H1 (cell line): ENCODE measurements at regions not wholly inside any gene's neighbourhood (a gene's known extent, or its start where the extent isn't known, plus 50 kb on each side); places are given as distances from the start of the nearest gene placed in this dataset.
"Not testable (repeated sequence)": the region's sequence is repeated elsewhere in the genome, so short reads cannot be mapped to it uniquely, and the experiment has no call there.

Source experiments
- ASH2L ChIP-seq: fragments of 200-600, 300-600 bp; sonication (generic); IDR thresholded peaks from one replicate; pipeline ENCODE4 v1.7.1; 2017; ENCODE audit warnings: low read length
- CEBPB ChIP-seq: IDR thresholded peaks from 2 replicates; pipeline ENCODE4 v1.6.1; 2012; ENCODE audit warnings: low read depth, low read length
- CHD2 ChIP-seq: IDR thresholded peaks from 2 replicates; pipeline ENCODE4 v1.6.1; 2012; ENCODE audit warnings: low read length, improper control_type of control experiment
- CTCF ChIP-seq, 3 experiments: IDR thresholded peaks; 1 replicate in 2 of 3; 2 replicates in 1 of 3; pipeline versions ENCODE4 v1.5.1 to v1.6.1; 2011; ENCODE audit warnings: low read length in 3 of 3, mild to moderate bottlenecking in 3 of 3, inconsistent platforms in 2 of 3, low read depth in 1 of 3, moderate library complexity in 1 of 3; ENCODE audit not compliant: insufficient read depth in 1 of 3; ENCODE audit errors: control extremely low read depth in 1 of 3
- EZH2 ChIP-seq: fragments of 200-600 bp; sonication (generic); IDR thresholded peaks from 2 replicates; pipeline ENCODE4 v1.7.1; 2012; ENCODE audit warnings: low read depth, mild to moderate bottlenecking, moderate library complexity, low read length, inconsistent platforms; ENCODE audit not compliant: severe bottlenecking
- JUN ChIP-seq: IDR thresholded peaks from 2 replicates; pipeline ENCODE4 v1.6.1; 2011; ENCODE audit warnings: low read depth, mild to moderate bottlenecking, improper control_type of control experiment, low read length
- KDM1A ChIP-seq: fragments of 200-600, 300-600 bp; sonication (generic); IDR thresholded peaks from 2 replicates; pipeline ENCODE4 v1.7.1; 2016; ENCODE audit warnings: mild to moderate bottlenecking, low read length, borderline replicate concordance
- POLR2A ChIP-seq, 2 experiments: IDR thresholded peaks; 1 replicate in 1 of 2; 2 replicates in 1 of 2; pipeline ENCODE4 v1.6.1; 2011; ENCODE audit warnings: low read depth in 2 of 2, low read length in 2 of 2, mild to moderate bottlenecking in 2 of 2; ENCODE audit errors: control extremely low read depth in 1 of 2
- POLR2AphosphoS5 ChIP-seq: IDR thresholded peaks from 2 replicates; pipeline ENCODE4 v1.6.1; 2011; ENCODE audit warnings: low read depth, low read length
- RFX5 ChIP-seq: IDR thresholded peaks from 2 replicates; pipeline ENCODE4 v1.6.1; 2011; ENCODE audit warnings: low read depth, low read length, improper control_type of control experiment, borderline replicate concordance
- RXRA ChIP-seq: IDR thresholded peaks from 2 replicates; pipeline ENCODE4 v1.6.1; 2011; ENCODE audit warnings: low read depth, mild to moderate bottlenecking, low read length, moderate library complexity; ENCODE audit not compliant: insufficient read depth
- SIX5 ChIP-seq: IDR thresholded peaks from 2 replicates; pipeline ENCODE4 v1.6.1; 2011; ENCODE audit warnings: mild to moderate bottlenecking, low read depth, low read length
- SP1 ChIP-seq: IDR thresholded peaks from 2 replicates; pipeline ENCODE4 v1.6.1; 2011; ENCODE audit warnings: low read depth, low read length
- TAF1 ChIP-seq: IDR thresholded peaks from 2 replicates; pipeline ENCODE4 v1.6.1; 2011; ENCODE audit warnings: mild to moderate bottlenecking, low read depth, low read length

DNA sequence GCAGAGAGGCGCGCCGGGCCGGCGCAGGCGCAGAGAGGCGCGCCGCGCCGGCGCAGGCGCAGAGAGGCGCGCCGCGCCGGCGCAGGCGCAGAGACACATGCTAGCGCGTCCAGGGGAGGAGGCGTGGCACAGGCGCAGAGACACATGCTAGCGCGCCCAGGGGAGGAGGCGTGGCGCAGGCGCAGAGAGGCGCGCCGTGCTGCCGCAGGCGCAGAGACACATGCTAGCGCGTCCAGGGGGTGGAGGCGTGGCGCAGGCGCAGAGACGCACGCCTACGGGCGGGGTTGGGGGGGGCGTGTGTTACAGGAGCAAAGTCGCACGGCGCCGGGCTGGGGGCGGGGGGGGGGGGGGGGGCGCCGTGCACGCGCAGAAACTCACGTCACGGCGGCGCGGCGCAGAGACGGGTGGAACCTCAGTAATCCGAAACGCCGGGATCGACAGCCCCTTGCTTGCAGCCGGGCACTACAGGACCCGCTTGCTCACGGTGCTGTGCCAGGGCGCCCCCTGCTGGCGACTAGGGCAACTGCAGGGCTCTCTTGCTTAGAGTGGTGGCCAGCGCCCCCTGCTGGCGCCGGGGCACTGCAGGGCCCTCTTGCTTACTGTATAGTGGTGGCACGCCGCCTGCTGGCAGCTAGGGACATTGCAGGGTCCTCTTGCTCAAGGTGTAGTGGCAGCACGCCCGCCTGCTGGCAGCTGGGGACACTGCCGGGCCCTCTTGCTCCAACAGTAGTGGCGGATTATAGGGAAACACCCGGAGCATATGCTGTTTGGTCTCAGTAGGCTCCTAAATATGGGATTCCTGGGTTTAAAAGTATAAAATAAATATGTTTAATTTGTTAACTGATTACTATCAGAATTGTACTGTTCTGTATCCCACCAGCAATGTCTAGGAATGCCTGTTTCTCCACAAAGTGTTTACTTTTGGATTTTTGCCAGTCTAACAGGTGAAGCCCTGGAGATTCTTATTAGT is 269.9 kb downstream of the OR4F29 start:
- TF ChIP-seq CTCF (IDR thresholded peaks at IDR 0.05; ENCODE audit: control extremely low read depth in 1 of 3, insufficient read depth in 1 of 3, low read depth in 1 of 3, low read length in 3 of 3); RFX5; POLR2A (IDR thresholded peaks at IDR 0.05; ENCODE audit: control extremely low read depth in 1 of 2, low read depth in 2 of 2, low read length in 2 of 2); ASH2L; CEBPB; TAF1; RXRA; CHD2; KDM1A; EZH2; JUN; SIX5; SP1; POLR2AphosphoS5: not testable (repeated sequence)
